ENCODE measurements at regions not wholly inside any gene's neighbourhood (a gene's known extent, or its start where the extent isn't known, plus 50 kb on each side); places are given as distances from the start of the nearest gene placed in this dataset.

GRCh38 chr7:106371629-106372028 lies 86.8 kb upstream of the NAMPT start:
- TF ChIP-seq, protein P1, sequence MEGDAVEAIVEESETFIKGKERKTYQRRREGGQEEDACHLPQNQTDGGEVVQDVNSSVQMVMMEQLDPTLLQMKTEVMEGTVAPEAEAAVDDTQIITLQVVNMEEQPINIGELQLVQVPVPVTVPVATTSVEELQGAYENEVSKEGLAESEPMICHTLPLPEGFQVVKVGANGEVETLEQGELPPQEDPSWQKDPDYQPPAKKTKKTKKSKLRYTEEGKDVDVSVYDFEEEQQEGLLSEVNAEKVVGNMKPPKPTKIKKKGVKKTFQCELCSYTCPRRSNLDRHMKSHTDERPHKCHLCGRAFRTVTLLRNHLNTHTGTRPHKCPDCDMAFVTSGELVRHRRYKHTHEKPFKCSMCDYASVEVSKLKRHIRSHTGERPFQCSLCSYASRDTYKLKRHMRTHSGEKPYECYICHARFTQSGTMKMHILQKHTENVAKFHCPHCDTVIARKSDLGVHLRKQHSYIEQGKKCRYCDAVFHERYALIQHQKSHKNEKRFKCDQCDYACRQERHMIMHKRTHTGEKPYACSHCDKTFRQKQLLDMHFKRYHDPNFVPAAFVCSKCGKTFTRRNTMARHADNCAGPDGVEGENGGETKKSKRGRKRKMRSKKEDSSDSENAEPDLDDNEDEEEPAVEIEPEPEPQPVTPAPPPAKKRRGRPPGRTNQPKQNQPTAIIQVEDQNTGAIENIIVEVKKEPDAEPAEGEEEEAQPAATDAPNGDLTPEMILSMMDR (IDR thresholded peaks at IDR 0.05; ENCODE audit: low read depth, low read length), result no peak
- H3K4me3 ChIP-seq (ENCODE audit: low read depth, low read length), result no peak overlapping the region
- no peak for DNase-seq (ENCODE audit: low read depth, low spot score)
- in situ Hi-C loops (cut with HindIII; ENCODE audit: low sequenced_read_pairs), result no loop called here

DNA sequence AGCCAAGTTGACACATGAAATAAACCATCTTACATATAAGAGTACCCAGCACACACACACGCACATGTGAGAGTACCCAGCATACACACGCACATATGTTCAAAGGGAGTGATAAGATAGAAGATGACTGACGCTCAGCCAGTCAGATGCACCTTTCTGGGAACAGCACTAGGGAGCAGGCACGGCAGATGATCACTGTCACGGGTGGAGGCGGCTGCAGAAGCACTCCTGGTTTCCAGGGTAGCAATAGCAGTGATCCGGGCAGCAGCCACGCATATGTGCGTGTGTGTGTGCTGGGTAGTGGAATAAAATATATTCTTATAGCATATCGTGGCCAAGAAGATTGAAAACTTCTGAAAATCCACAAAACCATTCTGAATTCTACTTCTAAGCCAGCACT lies 85.8 kb upstream of the NAMPT start:
- TF ChIP-seq, protein P1 (IDR thresholded peaks at IDR 0.05; ENCODE audit: low read depth, low read length), result no peak
- no peak overlapping the region for H3K4me3 ChIP-seq (ENCODE audit: low read depth, low read length)
- no peak for DNase-seq (ENCODE audit: low read depth, low spot score)
- in situ Hi-C loops (cut with HindIII; ENCODE audit: low sequenced_read_pairs), result no loop called here

GRCh38 chr7:106369816-106370215 lies 85.0 kb upstream of the NAMPT start:
- H3K4me3 ChIP-seq (ENCODE audit: low read depth, low read length), result no peak overlapping the region
- in situ Hi-C loops (cut with HindIII; ENCODE audit: low sequenced_read_pairs), result no loop called here
- TF ChIP-seq, protein P1 (IDR thresholded peaks at IDR 0.05; ENCODE audit: low read depth, low read length), result no peak
- DNase-seq (ENCODE audit: low read depth, low spot score), result peak; percentile 16

GRCh38 chr7:106369352-106369751 lies 84.6 kb upstream of the NAMPT start:
- DNase-seq (ENCODE audit: low read depth, low spot score), result peak; percentile 78
- no peak overlapping the region for H3K4me3 ChIP-seq (ENCODE audit: low read depth, low read length)
- TF ChIP-seq, protein P1 (IDR thresholded peaks at IDR 0.05; ENCODE audit: low read depth, low read length), result no peak
- in situ Hi-C loops (cut with HindIII; ENCODE audit: low sequenced_read_pairs), result no loop called here

DNA sequence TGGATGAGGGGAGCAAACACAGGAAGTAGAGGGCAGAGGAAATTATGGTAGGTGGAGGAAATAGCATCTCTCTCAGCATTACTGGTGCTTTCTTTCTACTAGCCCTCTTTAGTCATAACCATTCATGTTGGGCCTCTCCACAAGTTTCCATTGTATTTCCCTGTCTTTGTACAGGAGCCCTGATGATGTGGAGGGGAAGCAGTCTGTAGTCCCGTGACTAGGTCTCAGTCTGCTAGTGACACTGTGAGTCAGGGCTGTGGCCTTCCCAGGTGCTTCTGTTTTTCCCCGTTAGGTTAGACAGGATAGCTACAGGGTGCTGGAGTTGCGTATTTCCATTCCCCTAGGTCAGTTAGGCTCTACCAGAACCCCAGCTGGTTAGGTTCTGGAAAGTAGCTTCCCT lies 82.9 kb upstream of the NAMPT start:
- no peak overlapping the region for H3K4me3 ChIP-seq (ENCODE audit: low read depth, low read length)
- in situ Hi-C loops (cut with HindIII; ENCODE audit: low sequenced_read_pairs), result no loop called here
- no peak for DNase-seq (ENCODE audit: low read depth, low spot score)
- TF ChIP-seq, protein P1 (IDR thresholded peaks at IDR 0.05; ENCODE audit: low read depth, low read length), result no peak

GRCh38 chr7:106367018-106367420 lies 82.2 kb upstream of the NAMPT start:
- DNase-seq (ENCODE audit: low read depth, low spot score), result peak; percentile 40
- no peak overlapping the region for H3K4me3 ChIP-seq (ENCODE audit: low read depth, low read length)
- TF ChIP-seq, protein P1 (IDR thresholded peaks at IDR 0.05; ENCODE audit: low read depth, low read length), result peak; percentile 48
- in situ Hi-C loops (cut with HindIII; ENCODE audit: low sequenced_read_pairs), result no loop called here
